ENCODE measurements at regions not wholly inside any gene's neighbourhood (a gene's known extent, or its start where the extent isn't known, plus 50 kb on each side); places are given as distances from the start of the nearest gene placed in this dataset.
"Not testable (repeated sequence)": the region's sequence is repeated elsewhere in the genome, so short reads cannot be mapped to it uniquely, and the experiment has no call there.

DNA sequence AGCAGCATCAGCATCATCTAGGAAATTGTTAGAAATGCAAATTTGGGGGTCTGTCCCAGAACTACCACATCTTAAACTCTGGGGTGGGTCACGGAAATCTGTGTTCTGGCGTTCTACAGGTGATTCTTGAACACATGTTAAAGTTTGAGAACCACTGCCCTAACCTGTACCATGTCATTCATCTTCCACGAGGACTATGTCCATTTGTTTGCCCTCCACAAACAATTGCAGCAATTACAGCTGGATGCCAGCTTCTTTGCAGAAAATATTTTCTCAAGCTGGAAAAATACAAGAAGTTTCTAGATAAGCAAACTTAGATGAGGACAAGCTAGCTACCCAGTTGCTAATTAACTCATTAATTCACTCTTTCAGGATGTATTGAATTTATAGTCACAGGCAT is 54.1 kb downstream of the MAFB start:
- H3K4me1 ChIP-seq (ENCODE audit: insufficient read depth, low read length), result no peaks in the 10 kb centered on the region
- H3K9me3 ChIP-seq (ENCODE audit: low read depth, low read length), result no peaks in the 10 kb centered on the region
- H3K4me3 ChIP-seq (ENCODE audit: low read length), result no peak overlapping the region
- H3K27me3 ChIP-seq (ENCODE audit: insufficient read depth, low read length), result no peaks in the 10 kb centered on the region

DNA sequence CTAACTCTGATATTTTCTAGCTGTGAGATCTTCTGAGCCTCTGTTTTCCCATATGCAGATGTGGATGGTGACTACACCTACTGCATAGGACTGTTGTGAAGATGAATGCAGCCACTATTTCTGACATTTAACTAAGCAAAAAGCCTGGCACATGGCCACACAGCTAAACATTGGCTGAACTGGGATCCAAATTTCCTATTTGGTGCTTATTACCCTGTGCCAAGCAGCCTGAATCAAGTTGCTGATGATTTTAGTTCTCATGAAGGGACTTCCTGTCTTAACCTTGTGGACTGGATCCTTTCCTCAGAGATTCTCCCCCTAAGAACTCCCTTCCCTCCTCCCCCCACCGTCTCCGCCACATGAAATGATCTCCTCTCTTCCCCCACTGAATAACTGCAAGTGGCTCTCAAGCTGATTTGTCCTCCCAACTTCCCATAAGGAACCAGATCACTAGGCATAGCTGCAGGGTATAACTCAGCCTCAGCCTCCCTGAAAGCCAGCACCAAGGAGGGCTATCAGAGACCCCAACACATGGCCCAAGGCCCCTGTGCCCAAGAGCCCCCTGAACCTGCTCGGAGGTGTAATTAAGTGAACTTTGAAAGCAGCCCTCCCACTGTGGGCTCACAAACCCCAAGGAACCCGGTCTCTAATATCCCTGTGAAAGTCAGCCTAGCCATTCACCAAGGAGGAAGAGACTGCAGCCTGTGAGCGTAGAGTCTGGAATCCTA is 55.7 kb downstream of the MAFB start:
- Histone ChIP-seq H3K4me3 (ENCODE audit: low read length) (no peak overlapping the region), H3K9me3 (ENCODE audit: low read depth, low read length) (no peaks in the 10 kb centered on the region), H3K27me3 (ENCODE audit: insufficient read depth, low read length) (peaks cover 4% of the 10 kb centered on the region), H3K4me1 (ENCODE audit: insufficient read depth, low read length) (no peaks in the 10 kb centered on the region)

DNA sequence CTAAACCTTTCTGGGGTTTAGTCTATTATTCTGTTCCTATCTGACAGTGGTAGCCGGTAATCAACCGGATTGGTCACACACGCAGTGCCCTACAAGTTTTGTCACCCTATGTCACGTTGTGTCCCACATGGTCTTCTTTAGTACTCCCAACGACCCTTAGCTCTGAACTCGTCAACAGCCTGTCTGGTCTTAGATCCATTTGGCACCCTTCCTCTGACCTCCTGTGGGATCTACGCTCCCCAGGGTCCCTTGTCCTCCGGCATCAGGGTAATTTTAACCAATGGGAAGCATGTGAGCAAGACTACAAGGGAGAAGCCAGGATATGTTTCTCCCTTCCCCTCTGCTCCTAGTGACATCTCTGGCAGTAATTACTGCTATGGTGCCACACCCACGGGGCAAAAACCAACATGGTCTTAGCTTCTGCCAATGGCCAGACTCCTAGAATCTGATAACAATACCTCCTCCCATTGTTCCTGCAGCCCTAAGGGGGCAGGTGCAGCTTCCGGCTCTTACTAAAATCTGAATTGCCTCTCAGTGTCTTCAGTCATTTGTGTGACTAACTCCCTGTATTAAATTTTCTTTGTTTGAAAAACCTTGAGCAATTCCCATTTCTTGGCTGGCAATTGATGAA is 56.6 kb downstream of the MAFB start:
- H3K4me1 ChIP-seq (ENCODE audit: insufficient read depth, low read length), result no peaks in the 10 kb centered on the region
- no peak overlapping the region for H3K4me3 ChIP-seq (ENCODE audit: low read length)
- H3K9me3 ChIP-seq (ENCODE audit: low read depth, low read length), result no peaks in the 10 kb centered on the region
- H3K27me3 ChIP-seq (ENCODE audit: insufficient read depth, low read length), result peaks cover 4% of the 10 kb centered on the region

DNA sequence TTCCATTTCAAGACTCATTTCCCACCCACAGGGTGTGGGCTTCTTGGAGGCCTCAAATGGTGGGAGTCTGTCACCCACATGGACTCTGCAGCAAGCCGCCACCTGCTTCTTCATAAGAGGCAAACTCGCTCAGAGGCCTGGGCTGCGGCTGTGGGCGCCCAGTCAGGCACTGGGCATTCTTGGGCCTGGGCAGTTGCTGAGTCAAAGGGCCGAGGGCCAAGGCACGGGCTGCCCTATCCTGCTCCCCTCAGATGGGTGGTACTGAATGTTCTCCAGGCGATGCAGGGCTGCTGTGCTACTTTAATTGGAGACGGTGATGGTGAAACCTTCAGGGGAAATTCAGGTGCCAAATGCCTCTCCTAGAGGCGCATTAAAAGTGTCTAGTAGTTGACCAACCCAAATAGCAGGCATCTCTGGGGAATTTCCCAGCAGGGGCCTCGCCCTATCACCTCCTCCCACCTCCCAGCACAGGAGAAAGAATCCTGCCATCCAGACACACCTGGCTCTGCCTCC is 57.9 kb downstream of the MAFB start:
- H3K4me3 ChIP-seq (ENCODE audit: low read length), result no peak overlapping the region

DNA sequence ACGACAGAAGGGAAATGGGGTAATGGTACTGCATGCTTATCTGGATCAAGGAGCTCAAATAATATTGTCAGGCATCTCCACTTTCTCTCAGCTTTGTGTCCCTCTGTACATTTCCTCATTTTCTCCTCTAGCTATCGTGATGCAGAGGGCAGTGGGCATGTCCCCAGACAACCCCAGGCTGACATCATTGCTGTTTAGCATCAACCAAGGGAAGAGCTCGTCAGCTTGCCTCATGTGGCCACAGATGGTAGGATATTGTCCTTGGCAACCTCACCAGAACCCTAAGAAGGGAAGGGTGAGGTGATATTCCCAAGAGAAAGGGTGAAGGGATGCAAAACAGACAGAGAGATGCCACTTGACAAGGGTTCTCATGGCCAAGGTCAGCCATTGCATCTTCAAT is 58.3 kb downstream of the MAFB start:
- no peak overlapping the region for H3K4me3 ChIP-seq (ENCODE audit: low read length)
- H3K9me3 ChIP-seq (ENCODE audit: low read depth, low read length), result no peaks in the 10 kb centered on the region
- no peaks in the 10 kb centered on the region for H3K4me1 ChIP-seq (ENCODE audit: insufficient read depth, low read length)
- peaks cover 4% of the 10 kb centered on the region for H3K27me3 ChIP-seq (ENCODE audit: insufficient read depth, low read length)

More for the DNA sequence above, 57.9 kb downstream of the MAFB start:
- peaks cover 4% of the 10 kb centered on the region for H3K27me3 ChIP-seq (ENCODE audit: insufficient read depth, low read length)
- H3K9me3 ChIP-seq (ENCODE audit: low read depth, low read length), result no peaks in the 10 kb centered on the region
- H3K4me1 ChIP-seq (ENCODE audit: insufficient read depth, low read length), result no peaks in the 10 kb centered on the region

DNA sequence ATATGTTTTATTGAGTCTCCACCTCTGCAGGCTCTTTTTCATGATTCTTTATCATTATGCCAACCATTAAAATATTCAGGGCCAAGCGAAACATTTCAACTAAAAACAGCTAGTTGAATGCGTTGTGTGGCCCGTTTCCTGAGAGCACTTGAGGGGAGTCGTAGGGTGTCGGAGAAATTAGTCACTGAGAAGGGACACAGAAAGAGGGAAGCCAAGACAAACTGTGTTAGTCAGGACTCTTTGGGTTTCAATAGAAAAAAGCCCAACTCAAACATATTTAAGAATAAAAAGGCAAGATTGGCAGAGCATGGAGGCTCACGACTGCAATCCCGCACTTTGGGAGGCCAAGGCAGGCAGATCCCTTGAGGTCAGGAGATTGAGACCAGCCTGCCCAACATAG is 58.9 kb downstream of the MAFB start:
- no peak overlapping the region for H3K4me3 ChIP-seq (ENCODE audit: low read length)
- peaks cover 4% of the 10 kb centered on the region for H3K27me3 ChIP-seq (ENCODE audit: insufficient read depth, low read length)
- no peaks in the 10 kb centered on the region for H3K9me3 ChIP-seq (ENCODE audit: low read depth, low read length)
- no peaks in the 10 kb centered on the region for H3K4me1 ChIP-seq (ENCODE audit: insufficient read depth, low read length)

DNA sequence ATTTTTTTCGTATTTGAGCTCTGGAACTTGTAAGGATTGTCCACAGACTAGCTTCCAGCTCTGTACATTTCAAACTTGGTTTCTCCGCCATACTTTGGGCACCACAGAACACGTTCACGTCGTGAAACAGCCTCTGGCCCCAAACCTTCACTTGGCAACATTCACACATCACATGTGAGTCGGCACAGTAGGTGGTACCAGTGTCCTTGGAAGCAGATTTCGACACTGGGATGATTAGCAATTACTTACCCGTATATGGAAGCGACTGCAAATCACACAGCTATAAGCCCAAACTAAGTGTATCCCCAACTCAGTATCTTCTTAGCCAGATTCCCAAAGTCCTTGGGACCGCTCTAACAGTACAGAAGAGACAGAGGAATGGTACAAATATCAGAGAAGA is 60.2 kb downstream of the MAFB start:
- Histone ChIP-seq H3K4me1 (ENCODE audit: insufficient read depth, low read length) (no peaks in the 10 kb centered on the region), H3K27me3 (ENCODE audit: insufficient read depth, low read length) (peaks cover 4% of the 10 kb centered on the region), H3K9me3 (ENCODE audit: low read depth, low read length) (no peaks in the 10 kb centered on the region), H3K4me3 (ENCODE audit: low read length) (no peak overlapping the region)

DNA sequence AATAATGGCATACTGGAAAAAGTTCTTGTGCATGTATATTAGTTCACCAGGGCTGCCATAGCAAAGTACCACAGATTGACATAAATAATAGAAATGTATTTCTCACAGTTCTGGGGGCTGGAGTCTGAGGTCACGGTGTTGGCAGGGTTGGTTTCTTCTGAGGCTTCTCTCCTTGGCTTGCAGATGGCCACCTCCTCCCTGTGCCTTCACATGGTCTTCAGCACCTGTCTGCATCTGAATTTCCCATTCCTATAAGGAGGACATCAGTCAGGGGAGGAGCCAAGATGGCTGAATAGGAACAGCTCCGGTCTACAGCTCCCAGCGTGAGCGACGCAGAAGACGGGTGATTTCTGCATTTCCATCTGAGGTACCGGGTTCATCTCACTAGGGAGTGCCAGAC is 70.0 kb downstream of the MAFB start:
- peaks cover 21% of the 10 kb centered on the region for H3K27me3 ChIP-seq (ENCODE audit: insufficient read depth, low read length)
- H3K4me3 ChIP-seq (ENCODE audit: low read length); H3K9me3 ChIP-seq (ENCODE audit: low read depth, low read length); H3K4me1 ChIP-seq (ENCODE audit: insufficient read depth, low read length): not testable (repeated sequence)

DNA sequence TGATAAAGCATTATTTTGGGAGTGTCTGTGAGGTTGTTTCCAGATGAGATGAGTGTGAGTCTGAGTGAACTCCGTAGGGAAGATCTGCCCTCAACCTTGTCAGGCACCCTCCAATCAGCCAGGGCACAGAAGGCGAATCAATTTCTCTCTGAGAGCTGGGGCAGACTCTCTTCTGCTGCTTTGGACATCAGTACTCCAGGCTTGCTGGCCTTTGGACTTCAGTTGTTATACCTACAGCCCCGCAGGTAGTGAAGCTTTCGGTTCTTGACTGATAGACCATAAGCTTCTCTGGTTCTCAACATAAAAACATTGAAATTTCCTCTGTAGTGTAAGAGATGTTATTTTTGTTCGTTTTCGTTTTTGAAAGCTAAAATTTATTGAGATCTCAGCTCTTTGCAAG is 71.4 kb downstream of the MAFB start:
- Histone ChIP-seq H3K4me3 (ENCODE audit: low read length) (no peak overlapping the region), H3K27me3 (ENCODE audit: insufficient read depth, low read length) (peaks cover 27% of the 10 kb centered on the region), H3K9me3 (ENCODE audit: low read depth, low read length) (no peaks in the 10 kb centered on the region), H3K4me1 (ENCODE audit: insufficient read depth, low read length) (no peaks in the 10 kb centered on the region)

DNA sequence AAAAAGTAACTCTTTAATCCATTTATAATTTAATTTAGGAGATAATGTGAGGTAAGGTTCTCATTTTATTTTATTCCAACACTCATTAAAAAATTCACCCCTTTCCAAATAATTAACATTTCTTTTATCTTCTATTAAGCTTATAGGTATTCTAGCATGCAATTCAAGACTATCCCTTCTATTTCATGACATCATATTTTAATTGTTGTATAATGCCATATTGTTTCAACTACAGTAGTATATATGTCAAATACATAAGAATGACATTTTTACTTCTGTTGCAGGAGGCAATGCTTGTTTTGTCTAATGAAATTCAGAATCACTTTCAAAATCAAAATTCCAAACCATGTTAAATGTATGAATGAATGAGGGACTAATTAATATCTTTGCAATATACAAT is 76.2 kb downstream of the MAFB start:
- peaks cover 23% of the 10 kb centered on the region for H3K27me3 ChIP-seq (ENCODE audit: insufficient read depth, low read length)
- H3K4me1 ChIP-seq (ENCODE audit: insufficient read depth, low read length), result no peaks in the 10 kb centered on the region
- no peak overlapping the region for H3K4me3 ChIP-seq (ENCODE audit: low read length)
- no peaks in the 10 kb centered on the region for H3K9me3 ChIP-seq (ENCODE audit: low read depth, low read length)

DNA sequence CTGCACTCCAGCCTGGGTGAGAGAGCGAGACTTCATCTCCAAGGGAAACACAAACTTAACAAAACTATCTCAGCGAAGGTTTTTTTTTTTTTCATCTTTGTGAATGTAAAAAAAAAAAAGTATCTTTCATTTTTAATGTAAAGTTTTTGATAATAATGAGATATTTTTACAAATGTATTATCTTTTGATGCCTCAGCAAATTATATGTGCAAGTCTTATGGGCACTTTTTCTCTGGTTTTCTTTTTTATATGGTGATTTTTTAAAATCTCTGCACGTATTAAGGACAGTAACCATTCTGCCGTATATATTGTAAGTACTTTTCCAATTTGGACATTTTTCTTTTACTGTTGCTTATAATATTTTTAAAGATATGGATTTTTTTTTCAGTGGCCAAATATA is 76.8 kb downstream of the MAFB start:
- Histone ChIP-seq H3K27me3 (ENCODE audit: insufficient read depth, low read length) (peaks cover 20% of the 10 kb centered on the region), H3K4me1 (ENCODE audit: insufficient read depth, low read length) (no peaks in the 10 kb centered on the region), H3K9me3 (ENCODE audit: low read depth, low read length) (no peaks in the 10 kb centered on the region), H3K4me3 (ENCODE audit: low read length) (no peak overlapping the region)

DNA sequence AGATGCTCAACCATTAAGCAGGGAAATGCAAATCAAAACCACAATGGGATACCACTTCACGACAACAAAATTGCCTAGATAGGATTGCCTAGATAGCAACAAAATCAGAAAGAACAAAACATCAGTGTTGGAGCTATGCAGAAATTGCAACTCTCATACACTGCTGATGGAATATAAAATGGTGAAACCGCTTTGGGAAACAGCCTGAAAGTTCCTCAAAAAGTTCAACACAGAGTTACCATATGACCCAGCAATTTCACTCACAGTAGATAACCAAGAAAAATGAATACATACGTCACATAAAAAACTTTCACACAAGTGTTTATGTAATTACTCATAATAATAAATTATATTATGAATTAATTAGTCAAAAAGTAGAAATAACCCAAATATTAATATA is 78.3 kb downstream of the MAFB start:
- Histone ChIP-seq H3K9me3 (ENCODE audit: low read depth, low read length) (no peaks in the 10 kb centered on the region), H3K4me1 (ENCODE audit: insufficient read depth, low read length) (no peaks in the 10 kb centered on the region), H3K4me3 (ENCODE audit: low read length) (no peak overlapping the region), H3K27me3 (ENCODE audit: insufficient read depth, low read length) (peaks cover 17% of the 10 kb centered on the region)

DNA sequence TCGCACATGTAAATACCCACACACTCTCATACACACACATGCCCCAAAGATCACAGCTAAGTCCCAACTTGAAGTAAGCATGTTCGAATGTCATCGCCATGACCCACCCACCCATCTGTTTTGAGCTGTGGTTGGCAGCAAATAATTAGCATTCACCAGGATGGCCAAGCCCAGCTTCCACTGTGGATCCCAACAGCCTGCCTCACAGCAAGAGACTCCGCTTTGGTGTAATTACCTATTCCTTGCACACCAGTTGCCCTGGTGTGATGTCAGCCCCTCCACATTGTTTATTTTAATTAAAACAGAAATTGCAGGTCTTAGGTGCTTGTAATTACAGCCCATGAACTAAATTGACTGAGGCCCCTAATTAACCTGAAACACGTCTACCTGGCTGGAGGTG is 81.1 kb downstream of the MAFB start:
- no peaks in the 10 kb centered on the region for H3K9me3 ChIP-seq (ENCODE audit: low read depth, low read length)
- H3K27me3 ChIP-seq (ENCODE audit: insufficient read depth, low read length), result peaks cover 8% of the 10 kb centered on the region
- H3K4me3 ChIP-seq (ENCODE audit: low read length), result no peak overlapping the region
- H3K4me1 ChIP-seq (ENCODE audit: insufficient read depth, low read length), result no peaks in the 10 kb centered on the region

DNA sequence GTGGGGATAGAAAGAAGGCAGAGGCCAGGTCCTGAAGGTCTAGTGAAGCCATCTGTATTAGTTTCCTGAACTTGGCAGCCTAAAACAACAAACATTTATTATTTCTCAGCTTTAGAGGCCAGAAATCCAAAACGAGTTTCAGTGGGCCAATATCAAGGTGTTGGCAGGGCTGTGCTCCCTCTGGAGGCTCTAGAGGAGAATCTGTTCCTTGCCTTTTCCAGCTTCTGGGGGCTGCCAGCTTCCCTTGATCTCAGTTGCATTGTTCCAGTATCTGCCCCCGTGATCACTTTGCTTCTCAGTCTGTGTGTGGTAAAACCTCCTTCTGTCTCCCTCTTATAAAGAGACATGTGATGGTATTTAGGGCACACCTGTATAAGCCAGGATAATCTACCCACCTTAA is 82.4 kb downstream of the MAFB start:
- Histone ChIP-seq H3K4me3 (ENCODE audit: low read length) (no peak overlapping the region), H3K4me1 (ENCODE audit: insufficient read depth, low read length) (no peaks in the 10 kb centered on the region), H3K27me3 (ENCODE audit: insufficient read depth, low read length) (peaks cover 8% of the 10 kb centered on the region), H3K9me3 (ENCODE audit: low read depth, low read length) (no peaks in the 10 kb centered on the region)

DNA sequence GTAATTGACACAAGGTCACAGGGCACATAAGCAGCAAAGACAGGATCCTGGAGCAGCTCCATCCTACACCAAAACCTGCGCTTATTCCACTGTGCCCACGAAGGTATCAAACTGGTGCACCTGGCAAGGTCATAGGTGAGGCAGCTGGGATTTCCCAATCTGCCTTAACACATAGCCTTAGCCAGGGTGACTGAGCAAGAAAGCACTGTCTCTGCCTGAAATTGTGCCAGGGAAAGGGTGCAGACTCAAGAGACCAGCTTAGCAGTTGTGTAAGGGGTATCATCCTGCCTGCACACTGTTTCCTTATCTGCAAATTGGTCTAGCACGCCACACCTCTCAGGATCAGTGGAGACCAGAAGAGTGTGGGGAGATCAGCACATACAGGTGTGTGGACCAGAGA is 82.8 kb downstream of the MAFB start:
- no peaks in the 10 kb centered on the region for H3K9me3 ChIP-seq (ENCODE audit: low read depth, low read length)
- peaks cover 8% of the 10 kb centered on the region for H3K27me3 ChIP-seq (ENCODE audit: insufficient read depth, low read length)
- H3K4me1 ChIP-seq (ENCODE audit: insufficient read depth, low read length), result no peaks in the 10 kb centered on the region
- no peak overlapping the region for H3K4me3 ChIP-seq (ENCODE audit: low read length)

DNA sequence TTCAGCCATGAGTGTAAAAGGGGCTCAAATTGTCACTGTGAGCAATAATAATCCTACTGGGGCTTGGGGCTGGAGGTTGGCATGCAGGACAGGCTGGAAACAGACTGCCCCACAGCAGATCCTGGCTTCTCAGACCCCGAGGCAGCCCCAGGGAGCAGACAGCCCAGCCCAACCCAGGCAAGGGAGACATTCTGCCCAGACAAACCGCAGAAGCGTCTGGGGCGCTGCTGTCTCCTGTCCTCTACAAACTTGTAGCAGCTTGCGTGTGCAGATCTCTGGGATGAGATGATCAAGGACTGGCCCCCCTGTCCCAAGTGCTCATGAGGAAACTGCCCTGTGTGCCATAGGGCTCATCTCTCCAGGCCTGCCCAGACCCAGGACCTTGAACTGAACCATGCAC is 84.6 kb downstream of the MAFB start:
- peaks cover under 1% of the 10 kb centered on the region for H3K9me3 ChIP-seq (ENCODE audit: low read depth, low read length)
- no peak overlapping the region for H3K4me3 ChIP-seq (ENCODE audit: low read length)
- H3K27me3 ChIP-seq (ENCODE audit: insufficient read depth, low read length), result peaks cover 8% of the 10 kb centered on the region
- H3K4me1 ChIP-seq (ENCODE audit: insufficient read depth, low read length), result no peaks in the 10 kb centered on the region
